SK-N-SH treated with all-trans-retinoic acid at 6 μM for 48 hours (cell line): ENCODE measurements at regions not wholly inside any gene's neighbourhood (a gene's known extent, or its start where the extent isn't known, plus 50 kb on each side); places are given as distances from the start of the nearest gene placed in this dataset.

Source experiments
- ATAC-seq: fragments of 200-7000 bp; cut with Tn5 transposase; 3 replicates; pipeline ENCODE4 v1.9.1; 2020; ENCODE audit warnings: mild to moderate bottlenecking, moderate library complexity
- ARNTL ChIP-seq: fragments of 450-650 bp; formaldehyde crosslinking; IDR thresholded peaks from 2 replicates; pipeline ENCODE4 v1.5.0; 2020; ENCODE audit warnings: low read depth, mild to moderate bottlenecking, moderate library complexity, borderline replicate concordance
- CSDC2 ChIP-seq: fragments of 250-450 bp; sonication (Bioruptor Pico); IDR thresholded peaks from 2 replicates; pipeline ENCODE4 v1.5.0; 2020; ENCODE audit warnings: mild to moderate bottlenecking, moderate library complexity
- ESRRG ChIP-seq: fragments of 250-450 bp; sonication (Bioruptor Pico); IDR thresholded peaks from 2 replicates; pipeline ENCODE4 v1.6.1; 2021; ENCODE audit warnings: mild to moderate bottlenecking
- GLIS3 ChIP-seq: fragments of 250-450 bp; sonication (Bioruptor Pico); IDR thresholded peaks from 2 replicates; pipeline ENCODE4 v1.5.0; 2020; ENCODE audit warnings: mild to moderate bottlenecking, moderate library complexity
- ISL1 ChIP-seq: fragments of 250-450 bp; sonication (Bioruptor Pico); IDR thresholded peaks from 2 replicates; pipeline ENCODE4 v2.1.2; 2022; ENCODE audit warnings: mild to moderate bottlenecking, moderate library complexity
- OSR1 ChIP-seq: fragments of 250-450 bp; sonication (Bioruptor Pico); IDR thresholded peaks from 2 replicates; pipeline ENCODE4 v1.8.0; 2022; ENCODE audit warnings: moderate library complexity, mild to moderate bottlenecking, inconsistent platforms
- PPARA ChIP-seq: fragments of 250-450 bp; sonication (Bioruptor Pico); IDR thresholded peaks from 2 replicates; pipeline ENCODE4 v1.5.0; 2020; ENCODE audit warnings: mild to moderate bottlenecking, borderline replicate concordance
- RARB ChIP-seq: fragments of 250-450 bp; sonication (Bioruptor Pico); IDR thresholded peaks from 2 replicates; pipeline ENCODE4 v1.8.0; 2021; ENCODE audit warnings: mild to moderate bottlenecking, moderate library complexity
- SNAI2 ChIP-seq: fragments of 250-450 bp; sonication (Bioruptor Pico); IDR thresholded peaks from 2 replicates; pipeline ENCODE4 v1.5.0; 2020; ENCODE audit warnings: mild to moderate bottlenecking, moderate library complexity
- TCF4 ChIP-seq: fragments of 250-450 bp; sonication (Bioruptor Pico); IDR thresholded peaks from 2 replicates; pipeline ENCODE4 v1.8.0; 2021; ENCODE audit warnings: mild to moderate bottlenecking, moderate library complexity, borderline replicate concordance
- TOX ChIP-seq: fragments of 250-450 bp; sonication (Bioruptor Pico); IDR thresholded peaks from 2 replicates; pipeline ENCODE4 v1.8.0; 2021; ENCODE audit warnings: mild to moderate bottlenecking, moderate library complexity, borderline replicate concordance
- ZC3H10 ChIP-seq: fragments of 250-450 bp; sonication (Bioruptor Pico); IDR thresholded peaks from 2 replicates; pipeline ENCODE4 v1.5.1; 2021; ENCODE audit warnings: mild to moderate bottlenecking, moderate library complexity
- ZFP3 ChIP-seq: fragments of 250-450 bp; sonication (Bioruptor Pico); IDR thresholded peaks from 2 replicates; pipeline ENCODE4 v1.5.0; 2020; ENCODE audit warnings: mild to moderate bottlenecking, moderate library complexity
- ZFP30 ChIP-seq: fragments of 450-650 bp; formaldehyde crosslinking; IDR thresholded peaks from 2 replicates; pipeline ENCODE4 v1.5.0; 2022; ENCODE audit warnings: mild to moderate bottlenecking, moderate library complexity
- ZNF70 ChIP-seq: fragments of 450-650 bp; formaldehyde crosslinking; IDR thresholded peaks from 2 replicates; pipeline ENCODE4 v1.5.0; 2020; ENCODE audit warnings: mild to moderate bottlenecking, moderate library complexity
- ZNF8 ChIP-seq: fragments of 450-650 bp; formaldehyde crosslinking; IDR thresholded peaks from 2 replicates; pipeline ENCODE4 v1.5.0; 2020; ENCODE audit warnings: mild to moderate bottlenecking, moderate library complexity
- TF ChIP-seq, protein P1 (sequence below): fragments of 250-450 bp; sonication (Bioruptor Pico); IDR thresholded peaks from 2 replicates; pipeline ENCODE4 v1.8.0; 2021; ENCODE audit warnings: low read depth, mild to moderate bottlenecking, moderate library complexity, borderline replicate concordance
- TF ChIP-seq, protein P2 (sequence below): fragments of 250-450 bp; sonication (Bioruptor Pico); IDR thresholded peaks from 2 replicates; pipeline ENCODE4 v1.8.0; 2020; ENCODE audit warnings: mild to moderate bottlenecking, moderate library complexity, borderline replicate concordance
- TF ChIP-seq, protein P3 (sequence below): fragments of 250-450 bp; sonication (Bioruptor Pico); IDR thresholded peaks from 2 replicates; pipeline ENCODE4 v1.5.1; 2020; ENCODE audit warnings: low read depth, mild to moderate bottlenecking, moderate library complexity
- TF ChIP-seq, protein P4 (sequence below): fragments of 250-450 bp; sonication (Bioruptor Pico); IDR thresholded peaks from 2 replicates; pipeline ENCODE4 v1.5.1; 2021; ENCODE audit warnings: mild to moderate bottlenecking, moderate library complexity

DNA sequence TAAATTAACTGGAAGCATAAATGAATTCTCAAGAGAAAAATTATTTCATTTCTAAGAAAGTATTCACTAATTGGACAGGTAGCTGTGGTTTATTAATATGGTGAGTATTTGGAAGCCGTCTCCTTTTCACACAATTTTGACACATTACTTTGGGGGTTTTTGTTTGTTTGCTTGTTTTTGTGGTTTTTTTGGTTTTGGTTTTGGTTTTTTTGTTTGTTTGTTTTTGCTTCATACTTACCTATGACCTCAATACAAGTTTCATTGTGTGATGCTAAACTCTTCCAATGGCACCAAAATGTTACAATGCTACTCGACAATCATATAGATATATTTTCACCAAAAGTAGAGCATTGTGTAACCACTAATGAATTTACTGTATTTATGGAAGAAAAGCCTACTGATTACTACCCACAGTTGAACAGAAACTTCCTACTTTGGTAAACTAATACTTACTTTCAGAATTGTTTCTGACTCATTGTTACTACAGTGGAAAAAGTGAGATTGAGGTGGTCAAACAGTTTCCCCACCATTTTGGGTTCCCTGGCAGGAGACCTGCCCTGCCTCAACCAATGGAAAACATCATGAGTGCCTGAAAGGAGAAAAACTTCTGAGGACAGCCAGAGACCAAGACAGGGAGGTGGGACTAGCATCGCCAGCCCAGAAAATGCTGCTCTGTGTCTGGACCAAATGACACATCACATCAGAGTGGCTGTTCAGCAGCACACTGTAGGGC is 443.1 kb downstream of the HNRNPD start:
- ATAC-seq = no peak
- TF ChIP-seq, protein P1, sequence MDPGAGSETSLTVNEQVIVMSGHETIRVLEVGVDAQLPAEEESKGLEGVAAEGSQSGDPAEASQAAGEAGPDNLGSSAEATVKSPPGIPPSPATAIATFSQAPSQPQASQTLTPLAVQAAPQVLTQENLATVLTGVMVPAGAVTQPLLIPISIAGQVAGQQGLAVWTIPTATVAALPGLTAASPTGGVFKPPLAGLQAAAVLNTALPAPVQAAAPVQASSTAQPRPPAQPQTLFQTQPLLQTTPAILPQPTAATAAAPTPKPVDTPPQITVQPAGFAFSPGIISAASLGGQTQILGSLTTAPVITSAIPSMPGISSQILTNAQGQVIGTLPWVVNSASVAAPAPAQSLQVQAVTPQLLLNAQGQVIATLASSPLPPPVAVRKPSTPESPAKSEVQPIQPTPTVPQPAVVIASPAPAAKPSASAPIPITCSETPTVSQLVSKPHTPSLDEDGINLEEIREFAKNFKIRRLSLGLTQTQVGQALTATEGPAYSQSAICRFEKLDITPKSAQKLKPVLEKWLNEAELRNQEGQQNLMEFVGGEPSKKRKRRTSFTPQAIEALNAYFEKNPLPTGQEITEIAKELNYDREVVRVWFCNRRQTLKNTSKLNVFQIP (CRISPR knock-in tag) = no peak
- no peak for TF ChIP-seq ISL1 (CRISPR knock-in tag)
- no peak for TF ChIP-seq CSDC2 (CRISPR knock-in tag)
- TF ChIP-seq, protein P2, sequence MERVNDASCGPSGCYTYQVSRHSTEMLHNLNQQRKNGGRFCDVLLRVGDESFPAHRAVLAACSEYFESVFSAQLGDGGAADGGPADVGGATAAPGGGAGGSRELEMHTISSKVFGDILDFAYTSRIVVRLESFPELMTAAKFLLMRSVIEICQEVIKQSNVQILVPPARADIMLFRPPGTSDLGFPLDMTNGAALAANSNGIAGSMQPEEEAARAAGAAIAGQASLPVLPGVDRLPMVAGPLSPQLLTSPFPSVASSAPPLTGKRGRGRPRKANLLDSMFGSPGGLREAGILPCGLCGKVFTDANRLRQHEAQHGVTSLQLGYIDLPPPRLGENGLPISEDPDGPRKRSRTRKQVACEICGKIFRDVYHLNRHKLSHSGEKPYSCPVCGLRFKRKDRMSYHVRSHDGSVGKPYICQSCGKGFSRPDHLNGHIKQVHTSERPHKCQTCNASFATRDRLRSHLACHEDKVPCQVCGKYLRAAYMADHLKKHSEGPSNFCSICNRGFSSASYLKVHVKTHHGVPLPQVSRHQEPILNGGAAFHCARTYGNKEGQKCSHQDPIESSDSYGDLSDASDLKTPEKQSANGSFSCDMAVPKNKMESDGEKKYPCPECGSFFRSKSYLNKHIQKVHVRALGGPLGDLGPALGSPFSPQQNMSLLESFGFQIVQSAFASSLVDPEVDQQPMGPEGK (CRISPR knock-in tag) = no peak

DNA sequence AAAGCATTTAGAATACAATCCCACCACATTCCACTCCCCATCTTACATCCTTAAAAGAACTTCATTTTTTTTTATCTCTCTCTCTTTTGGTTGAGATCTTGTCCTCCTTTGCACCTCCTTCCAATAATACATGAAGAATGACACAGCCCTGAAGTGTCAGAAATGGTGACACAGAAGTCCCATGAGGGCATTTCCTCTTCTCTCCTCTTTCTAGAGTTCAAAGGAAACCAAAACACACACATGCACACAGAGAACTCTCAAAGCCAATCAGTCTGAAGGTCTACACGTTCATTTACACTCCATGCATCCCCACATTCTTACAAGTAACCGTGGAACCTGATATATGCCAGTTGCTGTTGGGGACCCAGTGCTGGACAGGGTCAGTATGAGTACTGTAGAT is 450.7 kb downstream of the HNRNPD start:
- TF ChIP-seq ZFP3 (CRISPR knock-in tag) (no peak), ZNF70 (CRISPR knock-in tag) (no peak), ESRRG (no peak), PPARA (CRISPR knock-in tag) (no peak), GLIS3 (CRISPR knock-in tag) (no peak), ZNF8 (no peak), TOX (no peak), TCF4 (CRISPR knock-in tag) (no peak), ZC3H10 (CRISPR knock-in tag) (no peak)
- TF ChIP-seq, protein P3, sequence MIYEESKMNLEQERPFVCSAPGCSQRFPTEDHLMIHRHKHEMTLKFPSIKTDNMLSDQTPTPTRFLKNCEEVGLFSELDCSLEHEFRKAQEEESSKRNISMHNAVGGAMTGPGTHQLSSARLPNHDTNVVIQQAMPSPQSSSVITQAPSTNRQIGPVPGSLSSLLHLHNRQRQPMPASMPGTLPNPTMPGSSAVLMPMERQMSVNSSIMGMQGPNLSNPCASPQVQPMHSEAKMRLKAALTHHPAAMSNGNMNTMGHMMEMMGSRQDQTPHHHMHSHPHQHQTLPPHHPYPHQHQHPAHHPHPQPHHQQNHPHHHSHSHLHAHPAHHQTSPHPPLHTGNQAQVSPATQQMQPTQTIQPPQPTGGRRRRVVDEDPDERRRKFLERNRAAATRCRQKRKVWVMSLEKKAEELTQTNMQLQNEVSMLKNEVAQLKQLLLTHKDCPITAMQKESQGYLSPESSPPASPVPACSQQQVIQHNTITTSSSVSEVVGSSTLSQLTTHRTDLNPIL (CRISPR knock-in tag) = no peak
- TF ChIP-seq, protein P2 (CRISPR knock-in tag) = no peak
- TF ChIP-seq, all 23 proteins: peak for 0
- ATAC-seq = no peak

DNA sequence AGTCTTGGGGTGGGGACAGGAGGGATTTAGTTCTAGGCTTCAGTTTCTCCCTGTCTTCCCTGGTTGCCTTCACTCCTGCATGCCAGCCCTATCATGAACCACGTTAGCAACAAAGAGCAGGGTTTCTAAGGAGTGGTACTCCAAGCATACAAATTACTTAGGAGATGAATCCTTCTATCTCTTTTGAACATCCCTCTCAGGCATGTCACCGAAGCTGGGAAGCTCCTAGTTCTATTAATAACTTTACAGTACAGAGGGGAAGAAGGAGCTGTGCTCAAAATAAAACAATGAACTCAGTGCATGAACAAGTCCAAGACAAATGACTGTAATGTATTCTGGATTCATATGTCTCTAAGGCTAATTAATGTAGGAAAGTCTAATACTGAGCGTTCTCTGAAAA is 450.6 kb upstream of the RASGEF1B start:
- no peak for ATAC-seq
- TF ChIP-seq RARB (CRISPR knock-in tag) (no peak), ESRRG (no peak), ZFP30 (CRISPR knock-in tag) (no peak), CSDC2 (CRISPR knock-in tag) (no peak), OSR1 (CRISPR knock-in tag) (no peak), SNAI2 (CRISPR knock-in tag) (no peak)
- TF ChIP-seq, protein P1 (CRISPR knock-in tag) = no peak

DNA sequence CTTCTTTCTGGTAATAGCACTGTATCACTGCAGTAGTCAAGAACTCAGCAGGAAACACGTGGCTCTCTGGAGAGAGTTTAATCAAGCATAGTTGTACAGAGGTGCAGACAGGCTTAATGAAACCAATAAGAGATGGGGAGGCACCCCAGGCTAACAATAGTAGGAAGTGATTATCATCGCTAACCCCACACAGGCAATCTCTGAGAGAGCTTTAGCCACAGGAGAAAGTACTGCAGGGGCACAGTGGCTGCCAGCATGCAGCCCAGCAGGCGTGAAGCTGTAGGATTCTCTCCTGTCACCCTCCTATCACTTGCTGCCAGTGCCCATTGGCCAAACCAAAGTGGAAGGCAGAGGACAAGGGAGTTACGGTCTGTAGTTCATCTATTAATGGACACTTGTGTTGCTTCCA is 450.0 kb upstream of the RASGEF1B start:
- no peak for ATAC-seq
- TF ChIP-seq, protein P4, sequence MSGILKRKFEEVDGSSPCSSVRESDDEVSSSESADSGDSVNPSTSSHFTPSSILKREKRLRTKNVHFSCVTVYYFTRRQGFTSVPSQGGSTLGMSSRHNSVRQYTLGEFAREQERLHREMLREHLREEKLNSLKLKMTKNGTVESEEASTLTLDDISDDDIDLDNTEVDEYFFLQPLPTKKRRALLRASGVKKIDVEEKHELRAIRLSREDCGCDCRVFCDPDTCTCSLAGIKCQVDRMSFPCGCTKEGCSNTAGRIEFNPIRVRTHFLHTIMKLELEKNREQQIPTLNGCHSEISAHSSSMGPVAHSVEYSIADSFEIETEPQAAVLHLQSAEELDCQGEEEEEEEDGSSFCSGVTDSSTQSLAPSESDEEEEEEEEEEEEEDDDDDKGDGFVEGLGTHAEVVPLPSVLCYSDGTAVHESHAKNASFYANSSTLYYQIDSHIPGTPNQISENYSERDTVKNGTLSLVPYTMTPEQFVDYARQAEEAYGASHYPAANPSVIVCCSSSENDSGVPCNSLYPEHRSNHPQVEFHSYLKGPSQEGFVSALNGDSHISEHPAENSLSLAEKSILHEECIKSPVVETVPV (CRISPR knock-in tag) = no peak
- TF ChIP-seq ESRRG = no peak
- no peak for TF ChIP-seq ZC3H10 (CRISPR knock-in tag)
- TF ChIP-seq ZFP3 (CRISPR knock-in tag) = no peak
- TF ChIP-seq, protein P2 (CRISPR knock-in tag) = no peak
- TF ChIP-seq TCF4 (CRISPR knock-in tag) = no peak
- no peak for TF ChIP-seq GLIS3 (CRISPR knock-in tag)
- TF ChIP-seq CSDC2 (CRISPR knock-in tag) = no peak
- no peak for TF ChIP-seq TOX
- no peak for TF ChIP-seq ARNTL (CRISPR knock-in tag)
- TF ChIP-seq SNAI2 (CRISPR knock-in tag) = no peak
- no peak for TF ChIP-seq OSR1 (CRISPR knock-in tag)
